Left cardiac atrium (tissue), 4 donors: ENCODE measurements at regions not wholly inside any gene's neighbourhood (a gene's known extent, or its start where the extent isn't known, plus 50 kb on each side); places are given as distances from the start of the nearest gene placed in this dataset.

Source experiments
- ATAC-seq, 2 donors: fragments of 200-7000 bp; cut with Tn5 transposase; one replicate each; pipeline ENCODE4 v1.9.1; 2020; ENCODE audit warnings: mild to moderate bottlenecking in 2 of 2, moderate library complexity in 2 of 2
- DNase-seq: peaks from one replicate; pipeline ENCODE4 v3.0.0-alpha.2; 2020
- intact Hi-C, 2 donors: fragments of 100-400 bp; cut with DNase I; formaldehyde crosslinking; loops; one replicate each; pipeline versions ENCODE4 v1.14.1 to v1.15.1; 2022 to 2023
- donor health status: DM: no; HTN: yes; CAD: no.
- donor health status: DM: no; HTN: yes; CAD: no; lungs with severe emphysema.
- donor health status: DM: yes; HTN: yes; CAD: no.
- donor health status: Dilated cardiomyopathy.

DNA sequence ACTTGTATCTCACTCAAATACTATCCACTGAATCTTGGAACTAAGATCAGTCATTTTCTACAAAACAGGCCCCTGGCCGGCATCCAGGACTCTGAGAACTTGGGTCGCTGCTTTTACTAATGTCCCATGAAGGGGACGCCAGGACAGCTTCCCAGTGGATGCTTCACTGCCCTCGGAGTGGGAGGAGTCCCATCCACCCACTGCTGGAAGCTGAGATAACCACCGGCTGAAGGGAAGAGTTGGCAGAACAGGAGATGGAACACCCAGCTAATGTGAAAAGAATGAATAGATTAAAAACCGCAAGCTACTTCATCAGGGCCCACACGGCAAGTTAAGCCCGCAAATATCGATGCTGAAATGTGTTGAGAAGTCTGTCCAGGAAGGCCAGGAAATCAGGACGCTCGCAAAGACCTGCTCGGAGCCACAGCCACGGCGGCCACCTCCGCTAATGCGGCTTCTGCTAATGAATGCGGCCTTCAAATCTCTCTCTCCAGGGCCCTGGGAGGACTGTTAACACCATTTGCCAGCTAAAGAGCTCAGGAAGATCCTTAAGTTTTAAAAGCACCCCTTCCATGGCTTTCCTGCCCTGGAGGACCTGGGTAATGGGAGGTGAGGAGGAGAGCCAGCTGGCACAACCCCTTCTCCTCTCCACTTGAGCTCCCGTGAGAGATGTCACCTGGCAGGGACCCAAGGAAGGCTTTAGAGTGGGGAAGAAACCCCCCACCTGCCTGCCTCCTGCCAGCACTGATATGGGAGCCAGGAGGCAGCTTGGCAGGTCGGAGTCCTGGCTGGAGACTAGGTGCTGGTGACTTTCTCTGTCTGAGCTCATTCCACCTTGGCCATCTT, 226.6 kb upstream of the RPL38 start:
- intact Hi-C loops = no loop called here
- DNase-seq (no peak), ATAC-seq (peak in 1 of 2 donors; percentile 70)

DNA sequence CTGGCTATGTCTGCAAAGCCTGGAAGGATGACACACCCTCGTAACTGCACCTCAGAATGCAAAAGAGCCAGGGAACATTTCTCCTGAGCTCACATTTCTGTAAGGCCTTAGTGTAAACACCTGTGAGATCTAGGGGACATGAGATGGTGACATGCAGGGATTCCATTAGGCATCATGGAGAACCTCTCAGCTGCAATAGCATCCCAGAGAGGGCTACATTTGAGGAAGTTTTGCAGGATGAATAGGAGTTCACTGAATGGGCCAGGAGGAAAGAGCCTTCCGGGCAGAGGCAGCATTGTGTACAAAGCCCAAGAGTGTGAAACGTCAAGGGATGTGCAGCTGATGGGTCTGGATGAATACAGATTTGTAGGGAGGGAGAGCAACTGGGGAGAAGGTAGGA, 223.0 kb upstream of the RPL38 start:
- no peak for DNase-seq
- no peak for ATAC-seq
- intact Hi-C loops = no loop called here

DNA sequence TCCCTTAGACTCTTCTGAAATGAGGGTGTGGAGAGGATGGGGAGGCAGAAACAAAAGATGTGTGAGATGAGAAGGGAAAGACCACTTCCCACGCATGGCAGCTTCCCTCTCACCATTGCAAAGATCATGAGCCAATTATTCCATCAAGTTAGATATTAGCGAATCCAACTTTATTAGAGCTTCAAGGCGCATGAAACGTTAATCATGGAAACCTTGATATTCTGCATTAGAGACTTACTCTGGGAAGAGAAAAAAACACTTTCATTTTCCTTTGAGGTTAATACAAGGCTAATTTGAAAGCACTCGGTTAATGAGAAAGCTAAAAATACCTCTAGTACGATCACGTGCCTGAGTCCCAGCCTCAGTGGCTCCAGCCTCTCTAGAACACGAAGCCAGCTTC, 220.6 kb upstream of the RPL38 start:
- intact Hi-C loops = no loop called here
- no peak for DNase-seq
- ATAC-seq = no peak

DNA sequence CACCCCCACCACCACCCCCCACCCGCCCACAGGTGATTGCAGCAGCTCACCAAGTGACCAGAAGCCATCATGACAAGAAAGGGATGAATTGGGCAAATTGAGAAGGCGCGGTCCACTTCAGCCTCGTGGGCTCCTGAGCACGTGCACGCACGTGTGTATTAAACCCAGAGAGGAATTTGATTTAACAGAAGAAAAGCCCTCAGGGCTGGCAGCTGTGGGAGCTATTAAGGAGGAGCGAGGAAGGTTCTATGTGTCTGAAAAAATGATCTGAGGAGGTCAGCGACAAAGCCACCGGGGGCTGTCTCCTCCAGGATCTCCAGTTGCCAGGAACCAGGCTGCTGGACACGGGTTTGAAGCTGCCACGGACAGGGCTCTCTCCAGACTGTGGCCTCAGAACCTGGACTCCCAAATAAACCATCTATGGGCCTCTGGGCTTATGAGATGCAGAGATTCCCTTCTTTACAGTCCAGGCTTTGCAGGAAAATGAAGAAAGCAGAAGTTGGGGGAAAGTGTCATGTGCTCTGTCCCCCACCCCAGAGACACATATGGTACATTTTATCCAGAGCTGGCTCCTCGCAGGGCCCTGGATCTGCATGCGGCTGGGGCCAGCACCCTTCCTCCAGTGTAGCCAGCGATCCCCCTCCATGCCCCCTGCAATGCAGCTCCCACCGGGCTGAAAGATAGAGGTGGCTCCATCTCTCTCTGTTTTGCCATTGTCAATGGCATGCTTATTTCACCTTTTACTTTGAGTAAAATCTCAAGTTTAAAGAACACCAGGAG, 219.7 kb upstream of the RPL38 start:
- DNase-seq (no peak), ATAC-seq (no peak)
- intact Hi-C loops = no loop called here

DNA sequence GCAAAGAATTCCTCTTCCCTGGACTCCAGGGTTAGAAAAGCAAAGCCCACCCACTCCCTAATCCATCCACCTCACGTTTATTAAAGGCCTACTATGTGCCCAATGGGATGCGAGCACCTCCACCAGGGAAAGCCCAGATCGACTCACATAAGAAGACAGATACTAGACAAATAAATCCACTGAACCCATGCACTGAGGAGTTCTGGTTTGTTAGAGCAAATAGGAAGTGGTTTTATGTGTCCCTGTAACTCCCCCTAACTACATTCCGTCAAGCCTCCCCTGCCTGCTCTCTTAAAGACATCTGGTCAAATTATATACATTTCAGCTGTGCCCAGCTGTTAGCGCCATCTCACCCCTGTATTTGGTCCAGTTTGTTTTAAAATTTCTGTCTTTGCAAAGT, 218.5 kb upstream of the RPL38 start:
- ATAC-seq (no peak), DNase-seq (no peak)
- intact Hi-C loops = no loop called here

DNA sequence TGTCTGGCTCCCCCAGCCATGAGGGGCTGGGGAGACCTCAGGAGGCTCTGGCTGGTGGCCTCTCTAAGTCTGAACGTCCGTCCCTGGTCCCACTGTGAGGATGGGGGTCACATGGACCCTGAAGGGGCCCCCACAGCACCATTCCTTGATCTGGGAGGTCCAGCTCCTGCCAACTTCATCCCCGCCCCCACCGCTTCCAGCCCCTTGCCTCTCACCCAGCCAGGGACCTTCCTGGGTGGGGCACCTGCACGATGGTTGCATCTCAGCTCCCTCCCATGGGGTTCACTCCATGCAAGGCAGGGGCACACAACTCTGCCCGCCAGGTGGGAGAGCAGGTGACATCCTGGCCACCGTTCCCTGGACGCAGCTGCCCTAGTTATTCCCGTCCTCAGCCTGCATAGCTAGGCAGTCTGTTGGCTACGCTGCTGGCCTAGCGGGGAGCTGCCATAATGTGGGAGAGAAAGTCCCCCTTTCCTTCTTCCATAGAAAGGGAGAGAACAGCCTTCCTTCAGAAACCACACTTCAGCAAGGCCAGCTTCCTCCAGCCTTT, 217.9 kb upstream of the RPL38 start:
- no peak for DNase-seq
- intact Hi-C loops = no loop called here
- ATAC-seq = no peak

DNA sequence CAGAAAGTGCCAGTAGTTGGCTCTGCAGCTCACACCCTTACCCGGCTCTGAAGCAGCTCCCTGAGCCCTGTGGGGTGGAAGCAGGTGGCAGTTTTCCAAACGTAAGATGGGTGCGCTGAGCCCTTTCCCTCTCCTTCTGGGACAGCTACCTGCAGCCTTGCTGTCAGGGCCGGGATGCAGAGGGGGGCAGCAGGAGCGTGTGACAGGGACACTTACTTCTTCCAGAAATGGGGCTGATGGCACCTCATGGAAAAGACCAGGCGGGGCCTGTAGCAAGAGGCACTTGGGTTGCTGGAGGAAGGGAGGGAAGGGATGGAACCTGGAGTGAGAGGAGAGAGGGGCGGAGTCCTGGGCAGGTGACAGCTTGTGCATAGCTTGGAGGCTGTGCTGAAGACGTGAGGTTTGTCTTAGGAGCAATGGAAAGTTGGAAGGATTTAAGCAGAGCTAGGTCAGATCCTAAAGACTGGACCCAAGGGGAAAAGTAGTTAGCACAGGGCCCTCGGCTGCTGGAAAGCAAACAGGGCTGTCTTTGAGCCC, 216.8 kb upstream of the RPL38 start:
- DNase-seq (no peak), ATAC-seq (no peak)
- intact Hi-C loops = no loop called here

DNA sequence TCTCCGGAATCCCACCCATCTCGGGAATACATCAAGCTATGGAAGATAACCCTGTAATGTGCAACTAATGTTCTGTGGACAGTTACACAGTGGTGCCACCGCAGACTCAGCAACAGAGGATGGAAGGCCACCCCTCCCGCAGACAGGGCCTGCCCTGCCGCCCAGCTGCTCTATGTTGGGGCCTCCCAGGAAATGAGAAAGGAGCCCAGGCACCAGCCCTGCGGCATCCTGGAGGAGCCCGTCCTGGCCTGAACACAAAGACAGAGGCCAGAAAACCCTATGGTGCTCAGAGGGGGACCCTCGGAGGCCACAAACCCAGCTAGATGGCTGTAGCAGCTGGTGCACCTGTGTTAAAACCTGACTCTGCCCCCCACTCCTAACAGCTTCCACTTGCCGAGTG, 216.1 kb upstream of the RPL38 start:
- ATAC-seq (no peak), DNase-seq (no peak)
- intact Hi-C loops = no loop called here

DNA sequence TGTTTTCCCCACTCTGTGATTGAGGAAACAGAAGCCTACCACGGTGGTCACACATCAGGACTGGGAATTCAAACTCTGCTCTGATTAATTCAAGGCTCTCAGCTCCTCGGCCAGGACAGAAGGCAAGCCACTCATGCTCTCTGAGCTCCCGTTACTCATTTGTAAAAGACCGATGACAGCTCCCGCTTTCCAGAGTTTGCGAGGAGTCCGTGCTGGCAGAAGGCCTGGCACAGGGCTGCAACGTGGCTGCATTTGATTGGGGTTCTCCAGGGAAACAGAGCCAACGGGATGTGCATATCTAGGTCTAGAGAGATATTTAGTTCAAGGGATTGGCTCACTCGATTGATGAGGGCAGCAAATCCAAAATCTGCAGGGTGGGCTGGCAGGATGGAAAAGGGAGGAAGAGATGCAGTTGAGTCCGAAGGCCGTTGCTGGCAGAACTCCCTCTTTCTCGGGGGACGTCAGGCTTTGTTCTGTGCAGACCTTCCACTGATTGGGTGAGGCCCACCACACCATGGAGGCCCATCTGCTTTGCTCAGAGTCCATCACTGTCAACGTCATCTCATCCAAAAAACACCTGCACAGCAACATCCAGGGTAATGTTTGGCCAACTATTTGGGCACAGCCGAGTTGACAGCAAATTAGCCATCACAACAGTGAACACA, 215.5 kb upstream of the RPL38 start:
- ATAC-seq = no peak
- intact Hi-C loops = no loop called here
- no peak for DNase-seq

DNA sequence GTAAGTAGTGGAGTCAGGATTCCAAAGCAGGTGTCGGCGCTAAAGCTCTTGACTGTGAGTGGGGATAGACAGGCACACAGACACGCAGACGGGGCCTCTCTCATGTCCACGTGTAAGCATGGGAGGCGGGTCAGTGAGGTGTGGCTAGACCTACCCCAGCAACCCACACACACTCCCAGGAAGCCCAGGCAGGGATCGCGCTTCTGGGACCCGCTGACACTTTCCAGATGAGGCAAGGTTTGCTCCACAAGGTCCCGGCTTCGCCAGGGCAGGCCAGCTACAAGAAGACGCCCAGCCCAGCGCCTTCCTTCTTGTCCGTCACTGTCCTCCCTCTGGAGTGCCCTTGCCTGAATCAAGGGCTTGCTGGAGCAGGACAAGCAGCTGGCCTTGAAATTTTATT, 213.8 kb upstream of the RPL38 start:
- no peak for DNase-seq
- no peak for ATAC-seq

DNA sequence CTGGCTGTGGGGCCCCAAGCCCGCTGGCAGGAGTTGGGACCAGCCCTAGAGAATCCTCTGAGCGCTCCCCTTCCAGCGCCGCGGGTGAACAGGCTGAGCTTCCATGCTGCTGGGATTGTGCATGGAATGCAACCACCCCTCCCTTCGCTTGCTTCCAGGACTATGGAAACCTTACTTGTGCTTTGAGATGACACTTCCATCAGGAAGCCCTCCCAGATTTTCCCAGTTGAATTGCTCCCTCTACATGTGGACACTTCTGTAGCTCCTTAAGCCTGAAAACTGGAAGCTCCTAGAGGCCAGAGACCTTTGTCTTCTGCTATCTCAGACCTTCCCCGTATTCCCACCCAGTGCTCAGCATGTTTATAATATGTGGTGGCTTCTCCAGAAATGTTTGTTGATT, 213.2 kb upstream of the RPL38 start:
- ATAC-seq (no peak), DNase-seq (no peak)
- intact Hi-C loops = no loop called here

More for the DNA sequence above, 213.8 kb upstream of the RPL38 start:
- intact Hi-C loops = no loop called here

DNA sequence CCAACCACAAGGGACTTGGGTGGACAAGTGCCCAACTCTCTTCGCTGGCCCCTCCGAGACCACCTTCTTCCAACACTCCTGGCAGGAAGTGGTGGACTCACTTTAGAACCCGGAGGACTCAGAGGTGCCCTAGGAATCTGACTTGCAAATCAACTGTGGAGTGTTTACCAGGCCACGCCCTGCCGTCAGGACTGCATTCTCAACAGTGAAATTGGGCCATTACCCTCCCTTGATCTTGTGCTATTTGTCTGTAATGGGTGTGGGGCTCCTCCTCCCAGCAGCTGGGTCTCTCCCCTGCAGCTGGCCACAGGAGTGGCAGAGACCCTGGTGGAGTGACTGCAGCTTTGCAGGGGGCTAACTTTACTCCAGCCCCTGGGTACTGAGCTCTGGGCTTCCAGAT, 212.2 kb upstream of the RPL38 start:
- intact Hi-C loops = no loop called here
- ATAC-seq (no peak), DNase-seq (no peak)

DNA sequence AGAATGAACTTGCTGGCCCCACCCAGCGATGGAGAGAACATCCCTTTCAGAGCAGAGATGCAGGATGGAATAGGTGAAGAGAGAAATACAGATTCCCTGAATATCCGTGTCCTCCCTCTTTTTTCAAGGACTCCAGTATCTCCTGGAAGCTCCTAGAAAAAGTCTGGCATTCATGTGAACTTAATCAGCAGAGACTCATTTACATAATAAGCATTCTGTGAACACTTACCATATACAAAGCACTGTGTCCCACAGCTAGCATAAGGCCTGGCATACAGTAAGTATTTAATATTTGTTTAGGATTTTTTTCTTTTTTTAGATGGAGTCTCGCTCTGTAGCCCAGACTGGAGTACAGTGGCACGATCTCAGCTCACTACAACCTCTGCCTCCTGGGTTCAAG, 208.5 kb upstream of the RPL38 start:
- no peak for DNase-seq
- no peak for ATAC-seq
- intact Hi-C loops = no loop called here

DNA sequence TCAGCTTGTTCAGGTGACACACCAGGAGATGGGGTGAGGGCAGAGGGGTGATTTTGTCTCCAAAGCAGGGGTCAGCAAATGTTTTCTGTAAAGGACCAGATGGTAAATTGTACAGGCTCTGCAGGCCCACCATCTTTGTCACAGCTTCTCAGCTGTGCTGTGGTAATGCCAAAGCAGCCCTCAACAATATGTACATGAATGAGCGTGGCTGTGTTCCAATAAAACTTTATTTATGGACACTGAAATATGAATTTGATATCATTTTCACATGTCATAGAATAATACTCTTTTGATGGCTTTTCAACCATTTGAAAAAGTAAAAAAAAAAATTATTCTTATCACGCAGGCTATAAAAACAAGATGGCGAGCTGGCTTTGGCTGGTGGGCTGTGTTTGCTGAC, 206.4 kb upstream of the RPL38 start:
- DNase-seq (no peak), ATAC-seq (no peak)
- intact Hi-C loops = no loop called here

DNA sequence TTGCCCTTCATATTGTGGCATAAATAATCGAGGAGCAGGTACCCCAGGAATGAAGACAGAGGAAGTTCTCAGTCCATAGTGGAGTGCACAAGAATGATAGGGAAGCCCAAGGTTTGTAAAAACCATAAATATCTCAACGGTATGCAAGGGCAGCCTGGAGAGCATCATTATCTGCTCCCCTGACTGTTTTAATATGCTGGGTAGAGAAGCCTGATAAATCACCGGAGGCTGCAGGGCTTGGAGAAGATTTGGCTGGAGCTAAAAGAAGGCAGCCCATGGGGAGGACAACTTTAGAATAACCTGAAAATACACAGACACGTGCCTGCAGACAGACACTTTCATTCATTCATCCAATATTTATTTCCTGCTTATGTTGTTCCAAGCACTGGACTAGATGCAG, 205.2 kb upstream of the RPL38 start:
- intact Hi-C loops = no loop called here
- ATAC-seq = no peak

DNA sequence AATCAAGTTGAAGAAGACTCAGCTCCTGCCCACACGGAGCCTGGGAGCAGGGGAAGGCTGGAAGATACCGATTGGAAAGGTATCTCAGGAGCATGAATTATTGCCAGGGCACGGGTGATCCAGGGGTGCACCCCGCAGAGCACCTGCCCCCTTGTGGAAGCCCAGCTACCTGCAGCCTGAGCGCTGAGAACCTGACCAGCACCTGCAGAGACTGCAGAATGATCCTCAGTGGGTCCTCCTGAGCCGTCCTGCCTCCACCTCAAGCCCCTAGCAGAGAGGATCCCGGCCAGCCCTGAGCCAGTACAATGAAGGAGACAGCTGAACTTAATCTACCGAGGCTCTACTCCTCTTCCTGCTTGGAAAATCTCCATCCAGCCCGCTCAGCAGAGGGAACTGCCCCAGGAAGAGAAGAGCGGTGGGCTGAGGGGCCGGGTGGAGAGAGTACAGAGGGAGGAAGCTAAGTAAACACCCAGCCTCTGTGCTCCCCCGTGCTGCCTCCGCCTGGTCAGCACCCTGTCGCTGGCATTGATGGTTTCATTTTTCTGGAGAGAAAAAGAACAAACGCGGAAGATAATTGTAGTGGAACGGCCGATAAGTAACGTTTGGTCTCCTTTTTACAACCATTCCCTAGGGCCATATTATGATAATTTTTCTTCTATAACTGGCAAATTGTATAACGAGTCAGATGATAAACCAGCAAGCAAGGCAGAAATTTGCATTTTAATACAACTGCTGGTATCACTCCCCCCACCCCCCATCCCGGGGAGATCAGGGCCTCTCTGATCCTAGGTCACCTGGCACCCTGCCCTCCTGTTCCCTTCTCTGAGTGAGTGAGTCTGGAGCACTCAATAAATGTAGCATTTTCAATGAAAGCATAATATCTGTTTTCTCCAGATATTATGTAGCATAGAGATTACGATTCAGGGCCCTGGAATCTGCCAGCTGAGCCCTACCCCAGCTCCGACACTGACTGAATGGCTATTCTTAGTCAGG, 204.5 kb upstream of the RPL38 start:
- no peak for DNase-seq
- ATAC-seq = peak in 1 of 2 donors; percentile 65
- intact Hi-C loops = no loop called here

More for the DNA sequence above, 205.2 kb upstream of the RPL38 start:
- DNase-seq = no peak

DNA sequence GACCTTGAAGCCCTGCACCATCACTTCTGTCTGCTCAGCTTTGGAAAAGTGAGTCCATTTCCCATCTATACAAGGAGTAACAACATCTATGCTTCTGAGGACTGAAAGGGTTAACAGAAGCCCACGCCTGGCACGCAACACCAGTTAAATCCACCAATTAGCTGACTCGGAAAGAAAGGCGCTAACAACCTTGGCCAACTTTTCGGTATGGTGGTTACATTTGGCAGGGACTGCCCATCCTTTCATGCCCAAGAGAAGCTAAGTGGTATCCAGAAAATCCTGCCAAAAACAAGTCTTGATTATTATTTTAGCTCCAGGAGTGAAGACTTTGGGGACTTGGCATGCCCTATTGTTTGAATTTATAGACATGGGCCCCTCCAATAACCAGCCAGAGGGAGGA, 202.3 kb upstream of the RPL38 start:
- no peak for DNase-seq
- intact Hi-C loops = no loop called here
- no peak for ATAC-seq

DNA sequence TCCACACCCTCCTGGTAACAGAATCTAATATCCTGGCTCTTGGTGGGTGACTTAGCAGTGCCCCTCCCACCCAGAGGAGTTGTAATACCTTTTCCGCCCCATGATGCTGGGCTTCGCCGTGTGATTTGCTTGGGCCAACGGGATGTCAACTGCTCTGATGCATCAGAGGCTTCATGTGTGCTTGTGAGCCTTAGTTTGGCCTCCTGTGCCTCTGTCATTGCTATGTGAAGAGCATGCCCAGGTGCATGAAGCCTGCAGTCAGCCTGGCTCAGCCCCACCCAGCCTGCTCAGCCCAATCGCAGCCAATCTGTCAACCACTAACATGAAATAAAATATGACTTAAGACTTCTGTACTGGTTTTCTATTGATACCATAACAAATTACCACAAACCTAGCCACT, 201.2 kb upstream of the RPL38 start:
- intact Hi-C loops = no loop called here
- DNase-seq (no peak), ATAC-seq (no peak)

DNA sequence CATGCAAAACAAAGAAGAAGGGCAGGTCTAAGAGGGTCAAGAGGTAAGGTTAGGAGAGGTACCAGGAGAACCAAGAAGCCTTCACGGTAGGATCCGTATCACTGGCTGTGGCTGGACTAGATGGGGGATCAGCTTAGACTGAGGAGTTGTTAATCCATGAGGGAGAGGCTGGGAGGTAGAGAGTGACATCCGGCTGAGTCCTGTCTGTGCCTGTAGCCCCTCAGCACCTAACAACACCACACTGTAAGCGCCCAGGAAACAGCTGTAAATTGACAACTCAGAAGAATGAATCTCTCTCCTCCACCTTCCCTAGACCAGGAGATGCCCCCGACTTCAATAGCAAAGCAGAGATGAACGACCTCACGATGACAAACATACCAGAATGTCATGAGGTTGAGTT, 199.4 kb upstream of the RPL38 start:
- DNase-seq = no peak
- no peak for ATAC-seq
- intact Hi-C loops = no loop called here
